IPS-NIHi7 (cell line): ENCODE measurements at regions not wholly inside any gene's neighbourhood (a gene's known extent, or its start where the extent isn't known, plus 50 kb on each side); places are given as distances from the start of the nearest gene placed in this dataset.
"Not testable (repeated sequence)": the region's sequence is repeated elsewhere in the genome, so short reads cannot be mapped to it uniquely, and the experiment has no call there.

Experiments used
- DNase-seq: peaks from one replicate; pipeline ENCODE4 v3.0.0; 2012; ENCODE audit warnings: mixed read lengths; ENCODE audit errors: extremely low spot score

- no peak for DNase-seq
Observed at GRCh38 chr5:62155988-62156387, 150.0 kb upstream of the KIF2A start.

DNA sequence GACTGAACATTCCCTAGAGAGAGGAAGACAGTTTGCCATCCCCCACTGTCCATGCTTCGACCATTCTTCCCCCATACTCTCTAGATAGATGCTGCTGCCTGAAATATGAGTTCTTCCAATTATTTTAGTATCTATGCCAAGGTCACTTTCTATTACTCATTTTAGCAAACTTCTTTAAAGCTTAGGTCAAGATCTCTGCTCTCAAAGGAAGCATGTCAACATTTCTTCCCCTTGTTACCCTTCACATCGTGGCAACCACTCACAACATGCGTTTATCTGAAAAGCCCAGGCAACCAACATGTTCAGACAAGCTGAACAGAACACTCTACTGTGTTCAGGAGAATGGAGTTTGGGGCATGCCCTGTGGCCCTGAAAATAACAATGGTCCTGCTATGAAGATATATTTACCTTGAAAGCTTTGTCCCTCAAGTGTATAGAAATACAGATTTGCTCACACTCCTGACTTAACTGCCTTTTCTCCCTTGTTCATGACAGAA lies 138.4 kb upstream of the KIF2A start:
- DNase-seq = no peak

DNA sequence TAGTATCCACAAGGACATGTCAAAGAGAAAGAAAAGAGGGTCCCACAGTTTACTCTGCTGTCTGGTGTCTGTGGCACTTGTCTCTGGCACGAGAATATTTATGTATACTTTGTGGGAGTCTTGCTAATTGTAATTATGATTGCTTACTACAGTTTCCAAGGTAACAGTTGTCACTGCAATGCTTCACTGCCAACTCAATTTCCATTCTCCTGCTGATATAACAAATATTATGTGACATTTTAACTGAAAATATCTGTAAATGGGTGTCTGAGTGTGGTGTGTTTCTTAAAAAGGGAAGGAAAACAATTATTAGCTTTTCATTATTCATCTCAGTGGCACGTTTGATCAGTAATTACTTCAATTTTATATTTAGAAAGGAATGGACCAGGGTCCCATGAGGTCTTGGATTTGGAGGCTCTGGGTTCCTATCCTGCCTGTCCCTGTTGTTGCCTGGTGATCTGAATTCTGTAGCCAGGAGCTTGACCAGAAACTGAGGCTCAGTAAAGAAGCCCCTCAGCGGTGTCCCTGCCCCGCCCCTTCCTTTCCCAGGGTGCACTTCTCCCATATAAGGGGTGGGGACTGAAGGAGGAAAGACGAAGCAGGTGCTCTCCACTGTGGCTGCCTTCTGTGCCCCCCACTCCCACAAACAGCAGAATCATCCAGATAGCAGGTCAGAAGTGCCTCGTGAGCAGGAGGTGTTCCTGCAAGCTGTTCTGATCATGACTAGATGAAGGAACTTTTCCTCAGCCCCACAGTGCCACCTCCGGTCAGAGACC lies 137.3 kb upstream of the KIF2A start:
- DNase-seq = no peak

DNA sequence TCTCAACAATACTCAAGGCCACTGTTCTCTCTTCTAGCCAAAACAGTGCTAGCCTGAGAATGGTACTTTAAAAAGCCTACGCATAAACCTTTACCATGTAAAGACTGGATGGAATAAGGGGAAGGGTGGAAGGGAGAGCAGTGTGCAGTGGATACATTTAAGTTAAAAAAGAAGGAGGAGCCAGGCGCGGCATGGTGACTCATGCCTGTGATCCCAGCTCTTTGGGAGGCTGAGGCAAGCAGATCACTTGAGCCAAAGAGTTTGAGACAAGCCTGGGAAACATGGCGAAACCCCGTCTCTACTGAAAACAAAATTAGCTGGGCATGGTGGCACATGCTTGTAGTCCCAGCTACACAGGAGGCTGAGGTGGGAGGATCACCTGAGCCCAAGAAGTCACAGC lies 127.7 kb upstream of the KIF2A start:
- DNase-seq = no peak

GRCh38 chr5:62182802-62183201 lies 123.2 kb upstream of the KIF2A start:
- peak; percentile 23 for DNase-seq

- no peak for DNase-seq
Observed at GRCh38 chr5:62183727-62184126, 122.3 kb upstream of the KIF2A start.

- no peak for DNase-seq
Observed at GRCh38 chr5:62184444-62184843, 121.6 kb upstream of the KIF2A start.

- DNase-seq = no peak
Observed at GRCh38 chr5:62190173-62190572, 115.8 kb upstream of the KIF2A start.

DNA sequence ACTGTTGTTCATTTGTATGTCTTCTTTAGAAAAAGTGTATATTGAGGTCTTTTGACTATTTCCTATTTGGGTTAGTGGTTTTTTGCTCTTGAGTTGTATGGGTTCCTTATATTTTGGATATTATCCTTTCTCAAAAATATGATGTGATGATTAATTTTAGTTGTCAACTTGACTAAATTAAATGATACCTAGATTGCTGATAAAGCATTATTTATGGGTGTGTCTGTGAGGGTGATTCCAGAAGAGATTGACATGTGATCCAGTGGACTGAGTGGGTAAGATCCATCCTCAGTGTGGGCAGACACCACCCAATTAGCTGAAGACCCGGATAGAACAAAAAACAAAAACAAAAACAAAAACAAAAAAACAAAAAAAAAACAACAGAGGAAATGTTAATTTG lies 115.1 kb upstream of the KIF2A start:
- no peak for DNase-seq

GRCh38 chr5:62192958-62193357 lies 113.0 kb upstream of the KIF2A start:
- DNase-seq = no peak

DNA sequence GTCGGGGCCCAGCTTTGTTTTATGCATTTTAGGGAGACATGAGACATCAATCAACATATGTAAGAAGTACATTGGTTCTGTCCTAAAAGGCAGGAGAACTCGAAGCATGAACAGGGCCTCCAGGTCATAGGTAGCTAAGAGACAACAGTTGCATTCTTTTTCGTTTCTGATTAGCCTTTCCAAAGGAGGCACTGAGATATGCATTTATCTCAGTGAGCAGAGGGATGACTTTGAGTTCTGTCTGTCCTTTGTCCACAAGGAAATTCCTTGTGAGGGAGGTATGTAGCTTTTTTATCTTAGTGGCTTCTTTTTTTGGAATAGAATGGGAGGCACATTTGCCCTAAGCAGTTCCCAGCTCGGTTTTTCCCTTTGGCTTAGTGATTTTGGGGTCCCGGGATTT lies 109.5 kb upstream of the KIF2A start:
- not testable (repeated sequence) for DNase-seq

DNA sequence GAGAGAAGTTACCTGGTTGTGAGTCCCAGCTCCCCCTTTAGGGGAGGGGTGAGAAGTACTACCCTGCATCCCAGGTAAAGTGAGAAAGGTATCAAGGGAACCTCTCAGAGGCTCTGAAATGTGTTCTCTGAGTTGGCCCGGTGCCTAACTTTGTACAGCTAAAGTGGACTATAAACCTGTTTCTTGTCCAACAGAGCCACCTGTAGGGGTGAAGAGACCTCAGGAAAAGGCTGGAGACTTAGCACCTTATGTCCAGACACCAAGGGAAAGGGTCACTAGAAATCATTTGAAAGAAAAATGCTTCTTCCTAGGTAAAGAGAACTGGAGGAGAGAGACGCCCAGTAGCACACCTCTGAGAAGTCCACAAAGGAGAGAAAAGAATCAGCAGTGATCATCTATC lies 108.3 kb upstream of the KIF2A start:
- no peak for DNase-seq

GRCh38 chr5:62198421-62198820 lies 107.6 kb upstream of the KIF2A start:
- DNase-seq = no peak

DNA sequence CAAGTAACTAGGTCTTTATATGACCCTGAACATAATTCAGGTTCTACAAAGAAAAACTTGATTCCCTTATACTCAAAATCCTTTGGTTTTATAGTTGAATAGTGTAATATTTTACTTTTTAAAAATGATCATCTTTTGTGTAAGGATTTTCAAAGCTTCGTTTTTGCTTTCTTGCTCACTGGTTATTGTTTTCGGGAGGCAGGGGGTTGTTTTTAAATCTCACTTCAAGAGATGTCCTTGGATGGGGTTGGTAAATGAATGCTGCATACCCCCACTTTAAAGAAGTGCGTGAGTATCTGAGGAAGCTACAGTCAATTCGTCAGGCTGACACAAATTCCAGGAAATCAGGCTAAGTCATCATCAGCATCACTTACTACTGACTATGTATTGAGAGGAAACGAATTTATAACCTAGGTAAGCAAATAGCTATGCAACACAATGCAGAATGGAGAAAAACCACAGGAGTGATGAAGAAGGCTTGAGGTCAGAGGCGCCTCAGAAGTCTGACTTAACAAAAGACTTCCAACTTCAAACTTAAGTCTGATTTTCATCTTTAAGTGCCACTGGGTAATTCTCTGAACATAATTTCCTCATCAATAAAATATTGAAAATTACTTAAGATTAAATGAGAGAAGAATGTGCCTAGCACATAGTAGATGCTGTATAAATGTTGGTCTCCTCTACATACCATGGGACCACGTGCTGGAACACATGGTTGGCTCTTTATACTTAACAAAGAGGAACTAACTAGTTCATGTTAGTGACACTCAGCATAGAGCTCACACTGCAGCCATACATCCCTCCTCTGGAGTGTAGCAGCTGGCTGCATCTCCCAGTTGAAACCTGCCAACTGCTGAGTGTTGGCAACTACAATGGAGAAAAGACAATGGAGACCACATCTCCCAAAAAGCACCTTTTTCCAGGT lies 106.0 kb upstream of the KIF2A start:
- DNase-seq = no peak

DNA sequence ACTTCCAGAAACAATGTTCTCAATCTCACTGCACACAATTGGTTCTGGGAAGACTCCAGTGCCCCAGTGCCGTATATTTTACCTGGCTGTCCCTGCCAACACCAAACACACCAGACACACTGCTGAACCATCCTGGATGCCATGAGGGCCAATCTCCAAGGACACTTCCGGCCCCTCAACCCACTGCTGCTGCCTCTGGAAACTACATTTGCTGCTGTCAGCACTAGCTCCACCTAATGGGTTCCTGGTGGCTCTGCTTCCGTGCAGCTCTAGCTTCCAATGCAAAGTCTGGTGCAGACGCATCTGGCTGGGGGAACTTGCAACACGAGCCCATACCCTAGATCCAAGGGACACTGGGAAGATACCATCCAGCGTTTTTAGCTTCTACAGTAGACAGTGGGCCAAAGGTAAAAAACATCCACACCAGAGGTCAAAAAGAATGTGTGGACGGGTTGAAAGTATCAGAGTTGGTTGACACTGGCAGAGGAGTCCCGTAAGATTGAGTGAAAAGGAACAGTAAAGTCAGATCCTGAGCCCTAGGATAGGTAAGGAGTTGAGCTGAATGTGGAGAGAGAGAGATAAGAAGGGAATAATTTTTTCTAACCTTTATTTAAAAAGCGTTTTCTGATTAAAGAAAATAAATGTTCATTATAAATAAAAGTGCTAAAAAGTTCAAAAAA lies 99.7 kb upstream of the KIF2A start:
- peak; percentile 78 for DNase-seq

GRCh38 chr5:62208218-62208852 lies 97.7 kb upstream of the KIF2A start:
- DNase-seq = peak; percentile 26

- DNase-seq = no peak
Observed at GRCh38 chr5:62211405-62211804, 94.6 kb upstream of the KIF2A start.

GRCh38 chr5:62212648-62213047 lies 93.4 kb upstream of the KIF2A start:
- no peak for DNase-seq

GRCh38 chr5:62214701-62215100 lies 91.3 kb upstream of the KIF2A start:
- DNase-seq = no peak

- not testable (repeated sequence) for DNase-seq
Observed at GRCh38 chr5:62216603-62217002, 89.4 kb upstream of the KIF2A start.

DNA sequence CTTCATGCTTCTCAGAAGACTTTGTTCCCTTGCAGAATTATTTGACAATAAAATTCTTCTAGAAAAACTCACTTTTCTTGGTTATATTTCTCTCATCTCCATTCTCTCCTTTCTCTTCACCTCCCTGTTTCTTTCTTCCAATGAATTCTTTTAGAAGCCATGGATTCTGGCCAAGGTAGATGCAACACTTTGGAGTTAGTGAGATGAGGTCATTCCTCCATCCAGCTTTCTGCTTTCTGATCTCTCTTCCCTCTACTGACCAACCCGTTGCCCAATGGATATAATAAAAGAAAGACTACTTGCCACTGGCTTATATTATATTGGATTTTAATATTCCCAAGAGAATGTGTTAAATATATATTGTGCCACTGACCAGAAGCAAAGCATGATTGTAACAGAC lies 88.9 kb upstream of the KIF2A start:
- not testable (repeated sequence) for DNase-seq

GRCh38 chr5:62218860-62219259 lies 87.1 kb upstream of the KIF2A start:
- DNase-seq = not testable (repeated sequence)
